ENCODE measurements at regions not wholly inside any gene's neighbourhood (a gene's known extent, or its start where the extent isn't known, plus 50 kb on each side); places are given as distances from the start of the nearest gene placed in this dataset.

DNA sequence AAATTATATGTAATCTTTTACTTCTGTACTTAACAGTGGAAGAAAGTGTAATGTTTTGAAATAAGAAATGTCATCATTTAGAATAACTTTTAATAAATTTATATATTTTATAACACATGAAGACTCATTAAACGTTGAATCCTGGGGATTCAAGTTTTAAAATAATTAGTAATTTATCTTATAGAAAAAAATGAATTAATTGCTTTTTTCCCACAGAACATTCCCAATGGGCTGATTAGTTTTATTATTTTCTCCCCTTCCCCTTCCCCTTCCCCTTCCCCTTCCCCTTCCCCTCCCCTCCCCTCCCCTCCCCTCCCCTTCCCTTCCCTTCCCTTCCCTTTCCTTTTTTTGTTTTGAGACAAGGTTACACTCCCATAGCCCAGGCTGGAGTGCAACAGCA lies 79.7 kb downstream of the MRPS30 start:
- Mint-ChIP-seq H3K4me1 (ENCODE audit: low read depth, unreplicated experiment) (no peaks in the 10 kb centered on the region), H3K4me3 (ENCODE audit: unreplicated experiment) (no peak overlapping the region), H3K36me3 (ENCODE audit: insufficient read depth, unreplicated experiment) (no peaks in the 10 kb centered on the region), H3K27ac (ENCODE audit: unreplicated experiment) (no peak overlapping the region), H3K9me3 (ENCODE audit: unreplicated experiment) (peaks cover 6% of the 10 kb centered on the region), H3K27me3 (ENCODE audit: insufficient read depth, unreplicated experiment) (no peaks in the 10 kb centered on the region)
- intact Hi-C loops (cut with micrococcal nuclease; ENCODE audit: unreplicated experiment) = no loop called here
- Histone ChIP-seq H3K9me3 (no peaks in the 10 kb centered on the region), H3K4me1 (no peaks in the 10 kb centered on the region), H3K36me3 (ENCODE audit: control insufficient read depth, insufficient read depth, low read length) (no peaks in the 10 kb centered on the region), H3K4me3 (ENCODE audit: low read depth, low read length) (no peak overlapping the region), H3K27me3 (replicated peaks; ENCODE audit: control insufficient read depth, insufficient read depth, low read length) (no peaks in the 10 kb centered on the region)
- CTCF ChIA-PET = no interaction called here
- DNase-seq = no peak
- POLR2A ChIA-PET = no interaction called here
- TF ChIP-seq, protein P1, sequence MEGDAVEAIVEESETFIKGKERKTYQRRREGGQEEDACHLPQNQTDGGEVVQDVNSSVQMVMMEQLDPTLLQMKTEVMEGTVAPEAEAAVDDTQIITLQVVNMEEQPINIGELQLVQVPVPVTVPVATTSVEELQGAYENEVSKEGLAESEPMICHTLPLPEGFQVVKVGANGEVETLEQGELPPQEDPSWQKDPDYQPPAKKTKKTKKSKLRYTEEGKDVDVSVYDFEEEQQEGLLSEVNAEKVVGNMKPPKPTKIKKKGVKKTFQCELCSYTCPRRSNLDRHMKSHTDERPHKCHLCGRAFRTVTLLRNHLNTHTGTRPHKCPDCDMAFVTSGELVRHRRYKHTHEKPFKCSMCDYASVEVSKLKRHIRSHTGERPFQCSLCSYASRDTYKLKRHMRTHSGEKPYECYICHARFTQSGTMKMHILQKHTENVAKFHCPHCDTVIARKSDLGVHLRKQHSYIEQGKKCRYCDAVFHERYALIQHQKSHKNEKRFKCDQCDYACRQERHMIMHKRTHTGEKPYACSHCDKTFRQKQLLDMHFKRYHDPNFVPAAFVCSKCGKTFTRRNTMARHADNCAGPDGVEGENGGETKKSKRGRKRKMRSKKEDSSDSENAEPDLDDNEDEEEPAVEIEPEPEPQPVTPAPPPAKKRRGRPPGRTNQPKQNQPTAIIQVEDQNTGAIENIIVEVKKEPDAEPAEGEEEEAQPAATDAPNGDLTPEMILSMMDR (IDR thresholded peaks at IDR 0.05; ENCODE audit: insufficient read depth in 1 of 2, low read depth in 1 of 2, low read length in 1 of 2, severe bottlenecking in 1 of 2, unreplicated experiment in 1 of 2) = no peak
- no TSS peak for BruUV-seq (replicated peaks)

DNA sequence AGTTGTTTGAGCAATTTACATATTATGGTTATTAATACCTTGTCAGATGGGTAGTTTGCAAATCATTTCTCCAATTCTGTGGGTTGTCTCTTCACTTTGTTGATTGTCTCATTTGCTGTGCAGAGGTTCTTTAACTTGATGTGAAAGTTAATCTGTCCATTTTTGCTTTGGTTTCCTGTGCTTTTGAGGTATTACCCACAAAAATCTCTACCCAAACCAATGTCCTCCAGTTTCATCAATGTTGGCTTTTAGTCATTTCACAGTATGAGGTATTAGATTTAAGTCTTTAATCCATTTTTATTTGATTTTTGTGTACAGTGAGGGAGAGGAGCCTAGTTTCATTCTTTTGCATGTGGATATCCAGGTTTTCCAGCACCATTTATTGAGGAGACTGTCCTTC lies 82.4 kb downstream of the MRPS30 start:
- intact Hi-C loops (cut with micrococcal nuclease; ENCODE audit: unreplicated experiment) = no loop called here

DNA sequence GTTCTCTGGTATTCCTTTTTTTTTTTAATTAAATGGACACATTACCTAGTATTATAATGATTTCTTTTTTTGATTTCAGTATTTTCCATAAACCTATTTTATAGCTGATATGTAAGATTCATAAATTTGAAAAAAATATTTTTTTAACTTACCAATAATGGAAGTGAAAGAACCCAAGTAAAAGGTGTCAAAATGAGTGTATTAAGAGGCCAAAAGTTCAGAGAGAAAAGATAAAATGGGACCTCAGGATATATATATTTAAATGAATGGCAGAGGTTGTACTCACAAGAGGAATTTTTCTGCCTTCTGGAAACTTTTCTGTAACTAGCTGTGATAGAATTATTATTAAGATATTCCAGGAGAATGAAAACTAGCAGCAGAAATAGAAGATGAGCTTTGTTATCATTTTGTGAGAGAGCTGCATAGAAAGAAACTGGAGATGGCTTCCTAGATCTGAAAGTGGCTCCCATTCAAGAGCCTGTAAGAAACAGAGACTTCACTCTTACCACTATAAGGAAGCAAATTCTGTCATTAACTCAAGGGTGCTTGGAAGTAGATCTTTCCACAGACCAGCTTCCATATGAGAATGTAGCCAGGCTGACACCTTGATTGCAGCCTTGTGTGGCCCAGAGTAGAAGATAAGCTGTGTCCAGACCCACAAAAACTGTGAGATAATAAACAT lies 91.7 kb downstream of the MRPS30 start:
- H3K27me3 Mint-ChIP-seq (ENCODE audit: insufficient read depth, unreplicated experiment) = peaks cover 4% of the 10 kb centered on the region
- POLR2A ChIA-PET = no interaction called here
- no TSS peak for BruUV-seq (replicated peaks)

More for the DNA sequence above, 82.4 kb downstream of the MRPS30 start:
- Histone ChIP-seq H3K9me3 (no peaks in the 10 kb centered on the region), H3K4me3 (ENCODE audit: low read depth, low read length) (no peak overlapping the region), H3K27me3 (replicated peaks; ENCODE audit: control insufficient read depth, insufficient read depth, low read length) (no peaks in the 10 kb centered on the region), H3K36me3 (ENCODE audit: control insufficient read depth, insufficient read depth, low read length) (no peaks in the 10 kb centered on the region), H3K4me1 (no peaks in the 10 kb centered on the region)
- no peak for DNase-seq
- ChIA-PET CTCF (no interaction called here), POLR2A (no interaction called here)
- Mint-ChIP-seq H3K9me3 (ENCODE audit: unreplicated experiment) (peaks cover 10% of the 10 kb centered on the region), H3K36me3 (ENCODE audit: insufficient read depth, unreplicated experiment) (no peaks in the 10 kb centered on the region), H3K4me3 (ENCODE audit: unreplicated experiment) (no peak overlapping the region), H3K4me1 (ENCODE audit: low read depth, unreplicated experiment) (no peaks in the 10 kb centered on the region), H3K27ac (ENCODE audit: unreplicated experiment) (no peak overlapping the region), H3K27me3 (ENCODE audit: insufficient read depth, unreplicated experiment) (no peaks in the 10 kb centered on the region)
- TF ChIP-seq, protein P1 (IDR thresholded peaks at IDR 0.05; ENCODE audit: insufficient read depth in 1 of 2, low read depth in 1 of 2, low read length in 1 of 2, severe bottlenecking in 1 of 2, unreplicated experiment in 1 of 2) = no peak
- BruUV-seq (replicated peaks) = no TSS peak

More for the DNA sequence above, 91.7 kb downstream of the MRPS30 start:
- intact Hi-C loops (cut with micrococcal nuclease; ENCODE audit: unreplicated experiment) = no loop called here
- no peaks in the 10 kb centered on the region for H3K9me3 ChIP-seq
- no peaks in the 10 kb centered on the region for H3K36me3 Mint-ChIP-seq (ENCODE audit: insufficient read depth, unreplicated experiment)
- no peaks in the 10 kb centered on the region for H3K4me1 ChIP-seq
- no peaks in the 10 kb centered on the region for H3K27me3 ChIP-seq (replicated peaks; ENCODE audit: control insufficient read depth, insufficient read depth, low read length)
- CTCF ChIA-PET = no interaction called here
- no peaks in the 10 kb centered on the region for H3K36me3 ChIP-seq (ENCODE audit: control insufficient read depth, insufficient read depth, low read length)
- no peak for DNase-seq
- H3K4me1 Mint-ChIP-seq (ENCODE audit: low read depth, unreplicated experiment) = no peaks in the 10 kb centered on the region
- TF ChIP-seq, protein P1 (IDR thresholded peaks at IDR 0.05; ENCODE audit: insufficient read depth in 1 of 2, low read depth in 1 of 2, low read length in 1 of 2, severe bottlenecking in 1 of 2, unreplicated experiment in 1 of 2) = no peak
- no peak overlapping the region for H3K4me3 Mint-ChIP-seq (ENCODE audit: unreplicated experiment)
- no peaks in the 10 kb centered on the region for H3K9me3 Mint-ChIP-seq (ENCODE audit: unreplicated experiment)
- H3K4me3 ChIP-seq (ENCODE audit: low read depth, low read length) = no peak overlapping the region
- H3K27ac Mint-ChIP-seq (ENCODE audit: unreplicated experiment) = no peak overlapping the region
